ENCODE measurements at regions not wholly inside any gene's neighbourhood (a gene's known extent, or its start where the extent isn't known, plus 50 kb on each side); places are given as distances from the start of the nearest gene placed in this dataset.
"Not testable (repeated sequence)": the region's sequence is repeated elsewhere in the genome, so short reads cannot be mapped to it uniquely, and the experiment has no call there.

DNA sequence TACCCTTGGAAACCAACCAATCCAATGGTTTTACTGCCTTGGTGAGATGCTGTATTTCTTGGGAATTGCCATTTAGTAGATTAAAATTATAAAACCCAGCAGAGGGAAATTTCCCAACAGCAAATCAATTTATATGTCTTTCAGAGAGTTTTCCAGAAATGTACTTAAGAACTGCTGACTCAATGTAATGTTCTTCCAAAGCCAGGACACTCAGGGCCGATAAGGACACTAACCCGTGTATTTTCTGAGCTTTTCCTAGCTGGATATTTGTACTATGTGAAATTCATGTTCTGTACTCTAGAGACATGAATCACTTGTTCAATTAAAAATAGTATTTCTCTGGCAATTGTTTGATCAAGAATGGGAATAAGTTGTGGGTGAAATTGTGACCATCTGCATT is 121.4 kb downstream of the KCNJ2 start:
- TF ChIP-seq, protein P1, sequence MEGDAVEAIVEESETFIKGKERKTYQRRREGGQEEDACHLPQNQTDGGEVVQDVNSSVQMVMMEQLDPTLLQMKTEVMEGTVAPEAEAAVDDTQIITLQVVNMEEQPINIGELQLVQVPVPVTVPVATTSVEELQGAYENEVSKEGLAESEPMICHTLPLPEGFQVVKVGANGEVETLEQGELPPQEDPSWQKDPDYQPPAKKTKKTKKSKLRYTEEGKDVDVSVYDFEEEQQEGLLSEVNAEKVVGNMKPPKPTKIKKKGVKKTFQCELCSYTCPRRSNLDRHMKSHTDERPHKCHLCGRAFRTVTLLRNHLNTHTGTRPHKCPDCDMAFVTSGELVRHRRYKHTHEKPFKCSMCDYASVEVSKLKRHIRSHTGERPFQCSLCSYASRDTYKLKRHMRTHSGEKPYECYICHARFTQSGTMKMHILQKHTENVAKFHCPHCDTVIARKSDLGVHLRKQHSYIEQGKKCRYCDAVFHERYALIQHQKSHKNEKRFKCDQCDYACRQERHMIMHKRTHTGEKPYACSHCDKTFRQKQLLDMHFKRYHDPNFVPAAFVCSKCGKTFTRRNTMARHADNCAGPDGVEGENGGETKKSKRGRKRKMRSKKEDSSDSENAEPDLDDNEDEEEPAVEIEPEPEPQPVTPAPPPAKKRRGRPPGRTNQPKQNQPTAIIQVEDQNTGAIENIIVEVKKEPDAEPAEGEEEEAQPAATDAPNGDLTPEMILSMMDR (IDR thresholded peaks at IDR 0.05; ENCODE audit: low read depth, low read length, missing control alignments): no peak
- in situ Hi-C loops (cut with HindIII; ENCODE audit: low sequenced_read_pairs): no loop called here
- H3K4me3 ChIP-seq (ENCODE audit: low read depth, low read length): no peak overlapping the region
- DNase-seq (ENCODE audit: low read depth): no peak

DNA sequence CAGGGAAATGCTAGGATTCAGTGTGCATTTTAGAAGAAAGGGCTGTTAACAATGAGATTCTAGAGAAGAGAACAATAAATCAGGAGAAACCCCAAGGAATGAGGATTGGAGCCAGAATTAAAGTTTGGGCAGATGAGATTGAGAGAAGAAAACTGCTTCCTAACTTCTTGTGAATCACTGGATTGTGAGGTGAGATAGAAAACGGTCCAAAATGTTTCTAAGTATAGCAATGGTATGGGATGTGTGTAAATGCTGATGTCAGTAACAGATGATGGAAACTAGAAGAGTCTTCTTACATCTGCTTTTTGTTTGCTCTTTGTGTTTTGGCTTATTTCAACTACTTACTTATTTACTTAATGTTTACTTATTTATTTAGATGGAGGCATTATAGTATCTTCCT is 123.0 kb downstream of the KCNJ2 start:
- TF ChIP-seq, protein P1 (IDR thresholded peaks at IDR 0.05; ENCODE audit: low read depth, low read length, missing control alignments): no peak
- no peak for DNase-seq (ENCODE audit: low read depth)
- no peak overlapping the region for H3K4me3 ChIP-seq (ENCODE audit: low read depth, low read length)
- in situ Hi-C loops (cut with HindIII; ENCODE audit: low sequenced_read_pairs): no loop called here

DNA sequence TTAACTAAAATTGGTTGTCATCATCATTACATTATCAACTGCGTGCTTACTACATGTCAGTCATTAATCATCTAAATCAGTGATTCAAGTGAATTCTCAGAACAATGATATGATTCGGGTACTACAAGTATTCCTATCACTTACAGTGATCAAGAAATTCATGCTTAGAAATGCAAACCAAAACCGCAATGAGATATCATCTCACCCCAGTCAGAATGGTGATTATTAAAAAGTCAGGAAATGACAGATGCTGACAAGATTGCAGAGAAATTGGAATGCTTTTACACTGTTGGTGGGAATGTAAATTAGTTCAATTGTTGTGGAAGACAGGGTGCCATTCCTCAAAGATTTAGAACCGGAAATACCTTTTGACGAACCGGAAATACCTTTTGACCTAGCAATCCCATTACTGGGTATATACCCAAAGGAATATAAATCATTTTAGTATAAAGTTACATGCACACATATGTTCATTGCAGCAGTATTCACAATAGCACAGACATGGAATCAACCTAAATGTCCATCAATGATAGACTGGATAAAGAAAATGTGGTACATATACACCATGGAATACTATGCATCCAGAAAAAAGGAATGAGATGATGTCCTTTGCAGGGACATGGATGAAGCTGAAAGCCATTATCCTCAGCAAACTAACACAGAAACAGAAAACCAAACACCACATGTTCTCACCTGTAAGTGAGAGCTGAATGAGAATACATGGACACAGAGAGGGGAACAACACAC is 124.4 kb downstream of the KCNJ2 start:
- H3K4me3 ChIP-seq (ENCODE audit: low read depth, low read length); in situ Hi-C loops (cut with HindIII; ENCODE audit: low sequenced_read_pairs); DNase-seq (ENCODE audit: low read depth): not testable (repeated sequence)

DNA sequence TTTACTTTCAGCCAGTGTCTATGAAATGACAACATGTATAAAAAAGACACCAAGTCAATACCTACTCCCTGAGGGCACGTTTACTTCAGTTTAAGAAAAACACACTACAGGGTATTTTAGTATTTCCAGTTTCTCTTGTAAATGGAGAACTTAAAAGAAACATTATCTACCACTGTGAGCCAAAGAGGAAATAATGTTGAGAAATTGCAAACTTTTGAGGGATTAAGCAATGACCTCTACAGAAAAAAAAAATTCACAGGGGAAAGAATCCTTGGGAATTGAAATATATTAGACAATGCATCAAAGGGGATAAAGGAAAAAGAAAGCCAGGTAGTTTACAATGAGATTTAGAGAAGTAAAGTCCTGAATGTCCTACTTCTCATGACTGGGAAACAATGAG is 126.0 kb downstream of the KCNJ2 start:
- no peak for DNase-seq (ENCODE audit: low read depth)
- TF ChIP-seq, protein P1 (IDR thresholded peaks at IDR 0.05; ENCODE audit: low read depth, low read length, missing control alignments): no peak
- H3K4me3 ChIP-seq (ENCODE audit: low read depth, low read length): no peak overlapping the region
- in situ Hi-C loops (cut with HindIII; ENCODE audit: low sequenced_read_pairs): no loop called here

DNA sequence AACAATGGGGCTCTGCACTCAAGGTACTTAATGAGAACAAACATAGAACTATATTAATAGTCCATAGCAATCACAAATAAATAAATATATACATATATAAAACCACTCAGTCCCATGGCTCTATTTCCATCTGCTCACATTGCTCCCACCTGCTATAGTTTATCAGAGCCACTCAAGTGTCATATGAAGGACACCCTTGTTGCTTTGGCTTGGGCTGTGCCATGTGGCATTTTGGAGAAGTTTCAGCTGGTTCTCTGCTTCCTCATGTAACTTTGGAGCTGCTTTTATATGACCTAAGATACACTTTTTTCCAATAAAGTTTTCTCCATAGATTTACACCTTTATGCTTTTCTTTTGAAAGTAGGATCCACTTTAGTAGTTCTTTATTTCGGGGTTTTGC is 126.4 kb downstream of the KCNJ2 start:
- DNase-seq (ENCODE audit: low read depth): no peak
- in situ Hi-C loops (cut with HindIII; ENCODE audit: low sequenced_read_pairs): no loop called here
- TF ChIP-seq, protein P1 (IDR thresholded peaks at IDR 0.05; ENCODE audit: low read depth, low read length, missing control alignments): no peak
- H3K4me3 ChIP-seq (ENCODE audit: low read depth, low read length): no peak overlapping the region

DNA sequence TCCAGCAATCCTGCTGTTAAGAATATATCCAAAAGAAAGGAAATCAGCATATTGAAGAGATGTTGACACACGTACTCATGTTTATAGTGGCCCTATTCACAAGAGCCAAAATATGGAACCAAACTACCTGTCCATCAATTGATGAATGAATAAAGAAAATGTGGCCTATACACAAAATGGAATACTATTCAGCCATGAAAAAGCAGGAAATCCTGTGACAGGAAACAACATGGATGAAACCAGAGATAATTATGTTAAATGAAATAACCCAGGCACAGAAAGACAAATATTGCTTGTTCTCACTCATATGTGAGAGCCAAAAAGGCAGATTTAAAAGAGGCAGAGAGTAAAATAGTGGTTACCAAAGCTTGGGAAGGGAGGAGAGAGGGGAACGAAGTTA is 127.1 kb downstream of the KCNJ2 start:
- no peak for DNase-seq (ENCODE audit: low read depth)
- TF ChIP-seq, protein P1 (IDR thresholded peaks at IDR 0.05; ENCODE audit: low read depth, low read length, missing control alignments): no peak
- H3K4me3 ChIP-seq (ENCODE audit: low read depth, low read length): no peak overlapping the region
- in situ Hi-C loops (cut with HindIII; ENCODE audit: low sequenced_read_pairs): no loop called here

DNA sequence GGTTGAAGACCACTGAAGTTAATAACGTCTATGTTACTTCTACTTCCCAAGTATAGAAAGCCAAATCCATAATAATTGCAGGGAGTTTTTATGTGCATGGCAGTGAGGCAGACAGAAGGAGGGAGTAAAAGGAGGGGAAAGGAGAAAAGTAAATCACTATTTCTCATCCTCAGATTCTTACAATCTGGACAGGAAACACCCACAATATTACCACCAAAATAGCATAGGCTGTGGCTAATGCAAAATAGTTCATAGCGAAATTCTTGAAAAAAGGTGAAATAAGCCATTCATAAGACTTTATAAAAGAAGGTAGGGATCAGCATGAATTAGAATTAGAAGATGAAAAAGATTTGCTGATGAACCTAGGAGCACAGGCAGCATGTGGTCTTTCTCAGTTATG is 128.1 kb downstream of the KCNJ2 start:
- TF ChIP-seq, protein P1 (IDR thresholded peaks at IDR 0.05; ENCODE audit: low read depth, low read length, missing control alignments): no peak
- in situ Hi-C loops (cut with HindIII; ENCODE audit: low sequenced_read_pairs): no loop called here
- no peak overlapping the region for H3K4me3 ChIP-seq (ENCODE audit: low read depth, low read length)
- no peak for DNase-seq (ENCODE audit: low read depth)

Measured in astrocyte of the cerebellum (primary cell).